ENCODE measurements at regions not wholly inside any gene's neighbourhood (a gene's known extent, or its start where the extent isn't known, plus 50 kb on each side); places are given as distances from the start of the nearest gene placed in this dataset.

- TF ChIP-seq CTCF (IDR thresholded peaks at IDR 0.05) (no peak), EZH2 (IDR thresholded peaks at IDR 0.05; ENCODE audit: borderline replicate concordance, insufficient read depth, low read depth, low read length, poor library complexity, severe bottlenecking) (no peak)
Observed at GRCh38 chr5:44619875-44620610, 188.7 kb upstream of the MRPS30 start.
